ENCODE measurements at regions not wholly inside any gene's neighbourhood (a gene's known extent, or its start where the extent isn't known, plus 50 kb on each side); places are given as distances from the start of the nearest gene placed in this dataset.

DNA sequence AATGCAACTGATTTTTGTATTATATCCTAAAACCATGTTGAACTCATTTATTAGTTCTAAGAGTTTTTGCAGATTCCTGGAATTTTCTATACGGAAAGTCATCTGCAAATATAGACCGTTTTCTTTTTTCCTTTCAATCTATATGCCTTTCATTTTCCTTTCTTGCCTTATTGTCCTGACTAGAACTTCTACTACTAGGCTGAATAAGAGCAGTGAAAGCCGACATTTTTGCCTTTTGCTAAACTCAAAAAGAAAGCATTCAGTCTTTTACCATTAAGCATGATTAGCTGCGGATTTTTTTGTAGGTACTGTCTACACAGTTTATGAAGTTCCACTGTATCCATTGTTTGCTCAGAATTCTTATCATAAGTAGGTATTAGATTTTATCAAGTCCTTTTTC is 328.4 kb downstream of the TEX29 start:
- no peak for TF ChIP-seq IRF2 (CRISPR knock-in tag; IDR thresholded peaks at IDR 0.05; ENCODE audit: borderline replicate concordance, low read depth)
- TF ChIP-seq ZNF232 (CRISPR knock-in tag; IDR thresholded peaks at IDR 0.05): no peak
- TF ChIP-seq, protein P1, sequence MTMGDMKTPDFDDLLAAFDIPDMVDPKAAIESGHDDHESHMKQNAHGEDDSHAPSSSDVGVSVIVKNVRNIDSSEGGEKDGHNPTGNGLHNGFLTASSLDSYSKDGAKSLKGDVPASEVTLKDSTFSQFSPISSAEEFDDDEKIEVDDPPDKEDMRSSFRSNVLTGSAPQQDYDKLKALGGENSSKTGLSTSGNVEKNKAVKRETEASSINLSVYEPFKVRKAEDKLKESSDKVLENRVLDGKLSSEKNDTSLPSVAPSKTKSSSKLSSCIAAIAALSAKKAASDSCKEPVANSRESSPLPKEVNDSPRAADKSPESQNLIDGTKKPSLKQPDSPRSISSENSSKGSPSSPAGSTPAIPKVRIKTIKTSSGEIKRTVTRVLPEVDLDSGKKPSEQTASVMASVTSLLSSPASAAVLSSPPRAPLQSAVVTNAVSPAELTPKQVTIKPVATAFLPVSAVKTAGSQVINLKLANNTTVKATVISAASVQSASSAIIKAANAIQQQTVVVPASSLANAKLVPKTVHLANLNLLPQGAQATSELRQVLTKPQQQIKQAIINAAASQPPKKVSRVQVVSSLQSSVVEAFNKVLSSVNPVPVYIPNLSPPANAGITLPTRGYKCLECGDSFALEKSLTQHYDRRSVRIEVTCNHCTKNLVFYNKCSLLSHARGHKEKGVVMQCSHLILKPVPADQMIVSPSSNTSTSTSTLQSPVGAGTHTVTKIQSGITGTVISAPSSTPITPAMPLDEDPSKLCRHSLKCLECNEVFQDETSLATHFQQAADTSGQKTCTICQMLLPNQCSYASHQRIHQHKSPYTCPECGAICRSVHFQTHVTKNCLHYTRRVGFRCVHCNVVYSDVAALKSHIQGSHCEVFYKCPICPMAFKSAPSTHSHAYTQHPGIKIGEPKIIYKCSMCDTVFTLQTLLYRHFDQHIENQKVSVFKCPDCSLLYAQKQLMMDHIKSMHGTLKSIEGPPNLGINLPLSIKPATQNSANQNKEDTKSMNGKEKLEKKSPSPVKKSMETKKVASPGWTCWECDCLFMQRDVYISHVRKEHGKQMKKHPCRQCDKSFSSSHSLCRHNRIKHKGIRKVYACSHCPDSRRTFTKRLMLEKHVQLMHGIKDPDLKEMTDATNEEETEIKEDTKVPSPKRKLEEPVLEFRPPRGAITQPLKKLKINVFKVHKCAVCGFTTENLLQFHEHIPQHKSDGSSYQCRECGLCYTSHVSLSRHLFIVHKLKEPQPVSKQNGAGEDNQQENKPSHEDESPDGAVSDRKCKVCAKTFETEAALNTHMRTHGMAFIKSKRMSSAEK (CRISPR knock-in tag; IDR thresholded peaks at IDR 0.05; ENCODE audit: borderline replicate concordance): no peak
- TF ChIP-seq TP53 (CRISPR knock-in tag; IDR thresholded peaks at IDR 0.05): no peak
- TF ChIP-seq MXD4 (CRISPR knock-in tag; IDR thresholded peaks at IDR 0.05; ENCODE audit: borderline replicate concordance): no peak
- TF ChIP-seq, protein P2, sequence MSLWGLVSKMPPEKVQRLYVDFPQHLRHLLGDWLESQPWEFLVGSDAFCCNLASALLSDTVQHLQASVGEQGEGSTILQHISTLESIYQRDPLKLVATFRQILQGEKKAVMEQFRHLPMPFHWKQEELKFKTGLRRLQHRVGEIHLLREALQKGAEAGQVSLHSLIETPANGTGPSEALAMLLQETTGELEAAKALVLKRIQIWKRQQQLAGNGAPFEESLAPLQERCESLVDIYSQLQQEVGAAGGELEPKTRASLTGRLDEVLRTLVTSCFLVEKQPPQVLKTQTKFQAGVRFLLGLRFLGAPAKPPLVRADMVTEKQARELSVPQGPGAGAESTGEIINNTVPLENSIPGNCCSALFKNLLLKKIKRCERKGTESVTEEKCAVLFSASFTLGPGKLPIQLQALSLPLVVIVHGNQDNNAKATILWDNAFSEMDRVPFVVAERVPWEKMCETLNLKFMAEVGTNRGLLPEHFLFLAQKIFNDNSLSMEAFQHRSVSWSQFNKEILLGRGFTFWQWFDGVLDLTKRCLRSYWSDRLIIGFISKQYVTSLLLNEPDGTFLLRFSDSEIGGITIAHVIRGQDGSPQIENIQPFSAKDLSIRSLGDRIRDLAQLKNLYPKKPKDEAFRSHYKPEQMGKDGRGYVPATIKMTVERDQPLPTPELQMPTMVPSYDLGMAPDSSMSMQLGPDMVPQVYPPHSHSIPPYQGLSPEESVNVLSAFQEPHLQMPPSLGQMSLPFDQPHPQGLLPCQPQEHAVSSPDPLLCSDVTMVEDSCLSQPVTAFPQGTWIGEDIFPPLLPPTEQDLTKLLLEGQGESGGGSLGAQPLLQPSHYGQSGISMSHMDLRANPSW (CRISPR knock-in tag; conservative IDR thresholded peaks at IDR 0.05; ENCODE audit: low read depth): no peak
- TF ChIP-seq SP1 (CRISPR knock-in tag; conservative IDR thresholded peaks at IDR 0.05): no peak
- TF ChIP-seq, protein P3, sequence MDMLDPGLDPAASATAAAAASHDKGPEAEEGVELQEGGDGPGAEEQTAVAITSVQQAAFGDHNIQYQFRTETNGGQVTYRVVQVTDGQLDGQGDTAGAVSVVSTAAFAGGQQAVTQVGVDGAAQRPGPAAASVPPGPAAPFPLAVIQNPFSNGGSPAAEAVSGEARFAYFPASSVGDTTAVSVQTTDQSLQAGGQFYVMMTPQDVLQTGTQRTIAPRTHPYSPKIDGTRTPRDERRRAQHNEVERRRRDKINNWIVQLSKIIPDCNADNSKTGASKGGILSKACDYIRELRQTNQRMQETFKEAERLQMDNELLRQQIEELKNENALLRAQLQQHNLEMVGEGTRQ (CRISPR knock-in tag; IDR thresholded peaks at IDR 0.05): no peak
- TF ChIP-seq, protein P4, sequence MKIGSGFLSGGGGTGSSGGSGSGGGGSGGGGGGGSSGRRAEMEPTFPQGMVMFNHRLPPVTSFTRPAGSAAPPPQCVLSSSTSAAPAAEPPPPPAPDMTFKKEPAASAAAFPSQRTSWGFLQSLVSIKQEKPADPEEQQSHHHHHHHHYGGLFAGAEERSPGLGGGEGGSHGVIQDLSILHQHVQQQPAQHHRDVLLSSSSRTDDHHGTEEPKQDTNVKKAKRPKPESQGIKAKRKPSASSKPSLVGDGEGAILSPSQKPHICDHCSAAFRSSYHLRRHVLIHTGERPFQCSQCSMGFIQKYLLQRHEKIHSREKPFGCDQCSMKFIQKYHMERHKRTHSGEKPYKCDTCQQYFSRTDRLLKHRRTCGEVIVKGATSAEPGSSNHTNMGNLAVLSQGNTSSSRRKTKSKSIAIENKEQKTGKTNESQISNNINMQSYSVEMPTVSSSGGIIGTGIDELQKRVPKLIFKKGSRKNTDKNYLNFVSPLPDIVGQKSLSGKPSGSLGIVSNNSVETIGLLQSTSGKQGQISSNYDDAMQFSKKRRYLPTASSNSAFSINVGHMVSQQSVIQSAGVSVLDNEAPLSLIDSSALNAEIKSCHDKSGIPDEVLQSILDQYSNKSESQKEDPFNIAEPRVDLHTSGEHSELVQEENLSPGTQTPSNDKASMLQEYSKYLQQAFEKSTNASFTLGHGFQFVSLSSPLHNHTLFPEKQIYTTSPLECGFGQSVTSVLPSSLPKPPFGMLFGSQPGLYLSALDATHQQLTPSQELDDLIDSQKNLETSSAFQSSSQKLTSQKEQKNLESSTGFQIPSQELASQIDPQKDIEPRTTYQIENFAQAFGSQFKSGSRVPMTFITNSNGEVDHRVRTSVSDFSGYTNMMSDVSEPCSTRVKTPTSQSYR (CRISPR knock-in tag; IDR thresholded peaks at IDR 0.05): no peak
- TF ChIP-seq ZNF138 (CRISPR knock-in tag; conservative IDR thresholded peaks at IDR 0.05): no peak
- TF ChIP-seq, protein P5, sequence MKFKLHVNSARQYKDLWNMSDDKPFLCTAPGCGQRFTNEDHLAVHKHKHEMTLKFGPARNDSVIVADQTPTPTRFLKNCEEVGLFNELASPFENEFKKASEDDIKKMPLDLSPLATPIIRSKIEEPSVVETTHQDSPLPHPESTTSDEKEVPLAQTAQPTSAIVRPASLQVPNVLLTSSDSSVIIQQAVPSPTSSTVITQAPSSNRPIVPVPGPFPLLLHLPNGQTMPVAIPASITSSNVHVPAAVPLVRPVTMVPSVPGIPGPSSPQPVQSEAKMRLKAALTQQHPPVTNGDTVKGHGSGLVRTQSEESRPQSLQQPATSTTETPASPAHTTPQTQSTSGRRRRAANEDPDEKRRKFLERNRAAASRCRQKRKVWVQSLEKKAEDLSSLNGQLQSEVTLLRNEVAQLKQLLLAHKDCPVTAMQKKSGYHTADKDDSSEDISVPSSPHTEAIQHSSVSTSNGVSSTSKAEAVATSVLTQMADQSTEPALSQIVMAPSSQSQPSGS (CRISPR knock-in tag; IDR thresholded peaks at IDR 0.05; ENCODE audit: borderline replicate concordance, low read depth): no peak
- TF ChIP-seq TEAD4 (CRISPR knock-in tag; IDR thresholded peaks at IDR 0.05): no peak
- TF ChIP-seq, protein P6, sequence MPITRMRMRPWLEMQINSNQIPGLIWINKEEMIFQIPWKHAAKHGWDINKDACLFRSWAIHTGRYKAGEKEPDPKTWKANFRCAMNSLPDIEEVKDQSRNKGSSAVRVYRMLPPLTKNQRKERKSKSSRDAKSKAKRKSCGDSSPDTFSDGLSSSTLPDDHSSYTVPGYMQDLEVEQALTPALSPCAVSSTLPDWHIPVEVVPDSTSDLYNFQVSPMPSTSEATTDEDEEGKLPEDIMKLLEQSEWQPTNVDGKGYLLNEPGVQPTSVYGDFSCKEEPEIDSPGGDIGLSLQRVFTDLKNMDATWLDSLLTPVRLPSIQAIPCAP (CRISPR knock-in tag; IDR thresholded peaks at IDR 0.05): no peak
- TF ChIP-seq JUN (CRISPR knock-in tag; IDR thresholded peaks at IDR 0.05): no peak
- TF ChIP-seq, protein P7, sequence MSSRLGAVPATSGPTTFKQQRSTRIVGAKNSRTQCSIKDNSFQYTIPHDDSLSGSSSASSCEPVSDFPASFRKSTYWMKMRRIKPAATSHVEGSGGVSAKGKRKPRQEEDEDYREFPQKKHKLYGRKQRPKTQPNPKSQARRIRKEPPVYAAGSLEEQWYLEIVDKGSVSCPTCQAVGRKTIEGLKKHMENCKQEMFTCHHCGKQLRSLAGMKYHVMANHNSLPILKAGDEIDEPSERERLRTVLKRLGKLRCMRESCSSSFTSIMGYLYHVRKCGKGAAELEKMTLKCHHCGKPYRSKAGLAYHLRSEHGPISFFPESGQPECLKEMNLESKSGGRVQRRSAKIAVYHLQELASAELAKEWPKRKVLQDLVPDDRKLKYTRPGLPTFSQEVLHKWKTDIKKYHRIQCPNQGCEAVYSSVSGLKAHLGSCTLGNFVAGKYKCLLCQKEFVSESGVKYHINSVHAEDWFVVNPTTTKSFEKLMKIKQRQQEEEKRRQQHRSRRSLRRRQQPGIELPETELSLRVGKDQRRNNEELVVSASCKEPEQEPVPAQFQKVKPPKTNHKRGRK (CRISPR knock-in tag; IDR thresholded peaks at IDR 0.05; ENCODE audit: borderline replicate concordance): no peak
- TF ChIP-seq, protein P8, sequence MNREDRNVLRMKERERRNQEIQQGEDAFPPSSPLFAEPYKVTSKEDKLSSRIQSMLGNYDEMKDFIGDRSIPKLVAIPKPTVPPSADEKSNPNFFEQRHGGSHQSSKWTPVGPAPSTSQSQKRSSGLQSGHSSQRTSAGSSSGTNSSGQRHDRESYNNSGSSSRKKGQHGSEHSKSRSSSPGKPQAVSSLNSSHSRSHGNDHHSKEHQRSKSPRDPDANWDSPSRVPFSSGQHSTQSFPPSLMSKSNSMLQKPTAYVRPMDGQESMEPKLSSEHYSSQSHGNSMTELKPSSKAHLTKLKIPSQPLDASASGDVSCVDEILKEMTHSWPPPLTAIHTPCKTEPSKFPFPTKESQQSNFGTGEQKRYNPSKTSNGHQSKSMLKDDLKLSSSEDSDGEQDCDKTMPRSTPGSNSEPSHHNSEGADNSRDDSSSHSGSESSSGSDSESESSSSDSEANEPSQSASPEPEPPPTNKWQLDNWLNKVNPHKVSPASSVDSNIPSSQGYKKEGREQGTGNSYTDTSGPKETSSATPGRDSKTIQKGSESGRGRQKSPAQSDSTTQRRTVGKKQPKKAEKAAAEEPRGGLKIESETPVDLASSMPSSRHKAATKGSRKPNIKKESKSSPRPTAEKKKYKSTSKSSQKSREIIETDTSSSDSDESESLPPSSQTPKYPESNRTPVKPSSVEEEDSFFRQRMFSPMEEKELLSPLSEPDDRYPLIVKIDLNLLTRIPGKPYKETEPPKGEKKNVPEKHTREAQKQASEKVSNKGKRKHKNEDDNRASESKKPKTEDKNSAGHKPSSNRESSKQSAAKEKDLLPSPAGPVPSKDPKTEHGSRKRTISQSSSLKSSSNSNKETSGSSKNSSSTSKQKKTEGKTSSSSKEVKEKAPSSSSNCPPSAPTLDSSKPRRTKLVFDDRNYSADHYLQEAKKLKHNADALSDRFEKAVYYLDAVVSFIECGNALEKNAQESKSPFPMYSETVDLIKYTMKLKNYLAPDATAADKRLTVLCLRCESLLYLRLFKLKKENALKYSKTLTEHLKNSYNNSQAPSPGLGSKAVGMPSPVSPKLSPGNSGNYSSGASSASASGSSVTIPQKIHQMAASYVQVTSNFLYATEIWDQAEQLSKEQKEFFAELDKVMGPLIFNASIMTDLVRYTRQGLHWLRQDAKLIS (CRISPR knock-in tag; IDR thresholded peaks at IDR 0.05; ENCODE audit: borderline replicate concordance): no peak
- no peak for TF ChIP-seq OVOL2 (CRISPR knock-in tag; IDR thresholded peaks at IDR 0.05; ENCODE audit: borderline replicate concordance)
- TF ChIP-seq ZNF416 (CRISPR knock-in tag; IDR thresholded peaks at IDR 0.05): no peak
- TF ChIP-seq FOXK1 (CRISPR knock-in tag; IDR thresholded peaks at IDR 0.05): no peak
- TF ChIP-seq RELA (CRISPR knock-in tag; IDR thresholded peaks at IDR 0.05; ENCODE audit: borderline replicate concordance): no peak
- CTCF ChIA-PET: no interaction called here
- Mint-ChIP-seq H3K27ac (no peak overlapping the region), H3K9me3 (no peaks in the 10 kb centered on the region), H3K27me3 (ENCODE audit: low read depth) (no peaks in the 10 kb centered on the region), H3K36me3 (no peaks in the 10 kb centered on the region), H3K4me3 (no peak overlapping the region), H3K4me1 (peaks cover 6% of the 10 kb centered on the region)
- DNase-seq (ENCODE audit: low spot score) (no peak), ATAC-seq (no peak)
- POLR2A ChIA-PET: no interaction called here

All from WTC11 (cell line).